GM12874 (cell line): ENCODE measurements at regions not wholly inside any gene's neighbourhood (a gene's known extent, or its start where the extent isn't known, plus 50 kb on each side); places are given as distances from the start of the nearest gene placed in this dataset.

ENCODE experiments used
- CTCF ChIP-seq: IDR thresholded peaks from 2 replicates; pipeline ENCODE4 v1.5.1; 2011; ENCODE audit warnings: low read depth, mild to moderate bottlenecking, control low read depth, low read length, moderate library complexity; ENCODE audit not compliant: insufficient read depth

- TF ChIP-seq CTCF: no peak
Measured at GRCh38 chr1:79074975-79075374, 68.4 kb upstream of the ADGRL4 start.

GRCh38 chr1:79069828-79070227 lies 63.3 kb upstream of the ADGRL4 start:
- TF ChIP-seq CTCF: no peak

GRCh38 chr1:79059341-79059740 lies 52.8 kb upstream of the ADGRL4 start:
- no peak for TF ChIP-seq CTCF
